K562 (cell line): ENCODE measurements at regions not wholly inside any gene's neighbourhood (a gene's known extent, or its start where the extent isn't known, plus 50 kb on each side); places are given as distances from the start of the nearest gene placed in this dataset.

Experiments used
- AFF4 ChIP-seq: sonication (generic); formaldehyde crosslinking; IDR thresholded peaks from 2 replicates; pipeline ENCODE4 v1.8.0; 2023; ENCODE audit warnings: mild to moderate bottlenecking, missing genetic modification reagents
- BCL6 ChIP-seq: fragments of 250-450 bp; sonication (Bioruptor Pico); IDR thresholded peaks from 2 replicates; pipeline ENCODE4 v1.4.0; 2020
- CBX2 ChIP-seq: fragments of 200-600 bp; sonication (generic); IDR thresholded peaks from one replicate; pipeline ENCODE4 v1.6.1; 2012; ENCODE audit warnings: mild to moderate bottlenecking, low read length, inconsistent platforms; ENCODE audit not compliant: insufficient read depth, poor library complexity, severe bottlenecking
- HDAC1 ChIP-seq, 2 experiments: fragments of 450-650 bp; IDR thresholded peaks; 2 replicates each; pipeline ENCODE4 v1.6.1; 2016 to 2017; ENCODE audit warnings: inconsistent platforms in 1 of 2, mild to moderate bottlenecking in 1 of 2, moderate library complexity in 1 of 2
- HDAC8 ChIP-seq: fragments of 450-650 bp; IDR thresholded peaks from 2 replicates; pipeline ENCODE4 v1.6.1; 2016; ENCODE audit warnings: mild to moderate bottlenecking, missing genetic modification characterization, moderate library complexity, missing compliant biosample characterization
- HMG20A ChIP-seq: fragments of 450-650 bp; formaldehyde crosslinking; conservative IDR thresholded peaks from 2 replicates; pipeline ENCODE4 v1.4.0; 2020; ENCODE audit warnings: mild to moderate bottlenecking, mixed read lengths
- MCM7 ChIP-seq, 2 experiments: fragments of 450-650 bp; IDR thresholded peaks; 2 replicates each; pipeline ENCODE4 v1.6.1; 2016 to 2018
- RERE ChIP-seq: sonication (generic); formaldehyde crosslinking; IDR thresholded peaks from 2 replicates; pipeline ENCODE4 v1.8.0; 2023; ENCODE audit warnings: missing genetic modification reagents, mild to moderate bottlenecking, borderline replicate concordance
- THAP12 ChIP-seq: fragments of 250-450 bp; sonication (Bioruptor Pico); IDR thresholded peaks from 2 replicates; pipeline ENCODE4 v1.9.0; 2021; ENCODE audit warnings: mild to moderate bottlenecking, inconsistent platforms
- ZBTB26 ChIP-seq: fragments of 450-650 bp; formaldehyde crosslinking; IDR thresholded peaks from 2 replicates; pipeline ENCODE4 v1.4.0; 2022; ENCODE audit warnings: missing genetic modification characterization
- ZFP91 ChIP-seq: sonication (generic); formaldehyde crosslinking; IDR thresholded peaks from 2 replicates; pipeline ENCODE4 v1.8.0; 2022; ENCODE audit warnings: mild to moderate bottlenecking, missing genetic modification reagents
- ZNF696 ChIP-seq: fragments of 250-450 bp; sonication (Bioruptor Pico); conservative IDR thresholded peaks from 2 replicates; pipeline ENCODE4 v1.4.0; 2020; ENCODE audit warnings: mild to moderate bottlenecking, moderate library complexity

GRCh38 chr19:13574933-13575332, 68.7 kb upstream of the CACNA1A start (continued):
- no peak for TF ChIP-seq AFF4 (CRISPR knock-in tag)
- TF ChIP-seq ZFP91 = no peak
- no peak for TF ChIP-seq ZBTB26
- TF ChIP-seq RERE (CRISPR knock-in tag) = no peak
- TF ChIP-seq THAP12 (CRISPR knock-in tag) = no peak
- no peak for TF ChIP-seq MCM7 (IDR thresholded peaks at IDR 0.05)
- TF ChIP-seq HMG20A = no peak
- no peak for TF ChIP-seq CBX2
- TF ChIP-seq BCL6 (CRISPR knock-in tag) = no peak
- TF ChIP-seq ZNF696 = no peak
- TF ChIP-seq HDAC8 (tag) = no peak
- no peak for TF ChIP-seq HDAC1 (IDR thresholded peaks at IDR 0.05)
